H1 (cell line): ENCODE measurements at regions not wholly inside any gene's neighbourhood (a gene's known extent, or its start where the extent isn't known, plus 50 kb on each side); places are given as distances from the start of the nearest gene placed in this dataset.

Experiments used
- BCL11A ChIP-seq, 2 experiments: IDR thresholded peaks; one replicate each; pipeline ENCODE4 v1.6.1; 2011; ENCODE audit warnings: low read depth in 2 of 2, low read length in 2 of 2, mild to moderate bottlenecking in 2 of 2
- CTBP2 ChIP-seq: IDR thresholded peaks from 2 replicates; pipeline ENCODE4 v1.7.0; 2011; ENCODE audit warnings: borderline replicate concordance, mild to moderate bottlenecking, moderate library complexity, mixed read lengths, low read length; ENCODE audit not compliant: insufficient read depth, insufficient read length
- KDM1A ChIP-seq: fragments of 200-600, 300-600 bp; sonication (generic); IDR thresholded peaks from 2 replicates; pipeline ENCODE4 v1.7.1; 2016; ENCODE audit warnings: mild to moderate bottlenecking, low read length, borderline replicate concordance
- NRF1 ChIP-seq: IDR thresholded peaks from 2 replicates; pipeline ENCODE4 v1.6.1; 2011; ENCODE audit warnings: mild to moderate bottlenecking, low read depth, low read length, improper control_type of control experiment
- SAP30 ChIP-seq: fragments of 300-600 bp; sonication (generic); IDR thresholded peaks from 2 replicates; pipeline ENCODE4 v1.7.1; 2012; ENCODE audit warnings: low read length, moderate library complexity, mild to moderate bottlenecking, inconsistent platforms; ENCODE audit not compliant: insufficient read depth, insufficient replicate concordance
- TF ChIP-seq, protein P1 (sequence below): fragments of 300-600 bp; sonication (generic); IDR thresholded peaks from 2 replicates; pipeline ENCODE4 v1.7.1; 2012; ENCODE audit warnings: low read length, moderate library complexity, mild to moderate bottlenecking, inconsistent platforms; ENCODE audit not compliant: insufficient replicate concordance

DNA sequence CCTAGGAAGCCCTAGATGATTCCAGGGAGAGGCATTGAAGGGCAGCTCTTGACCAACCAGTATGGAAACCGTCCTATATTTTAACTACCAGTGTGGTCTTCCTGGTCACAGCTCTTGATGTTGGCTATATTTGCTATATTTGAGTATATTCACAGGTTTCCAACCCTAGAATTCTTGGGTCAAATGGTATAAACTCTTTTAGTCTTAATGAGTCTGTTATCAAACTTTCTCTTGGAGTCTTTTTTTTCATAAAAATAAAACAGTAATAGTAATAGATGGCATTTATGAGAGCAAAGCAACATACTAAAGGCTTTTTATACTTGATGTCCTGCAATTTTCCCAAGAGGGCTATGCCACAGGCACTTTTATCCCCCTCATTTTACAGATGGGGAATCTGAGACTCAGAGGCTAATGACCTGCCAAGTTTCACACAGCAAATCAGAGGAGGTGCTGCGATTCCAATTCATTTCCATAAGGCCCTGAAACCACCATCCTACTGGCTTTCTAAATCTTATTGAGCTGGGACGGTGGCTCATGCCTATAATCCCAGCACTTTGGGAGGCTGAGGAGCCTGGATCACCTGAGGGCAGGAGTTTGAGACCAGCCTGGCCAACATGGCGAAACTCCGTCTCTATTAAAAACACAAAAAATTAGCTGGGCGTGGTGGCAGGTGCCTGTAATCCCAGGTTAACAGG lies 217.2 kb upstream of the ZNF217 start (continued):
- TF ChIP-seq NRF1: no peak
- no peak for TF ChIP-seq KDM1A
- TF ChIP-seq BCL11A (IDR thresholded peaks at IDR 0.05; ENCODE audit: low read depth in 2 of 2, low read length in 2 of 2): no peak
- TF ChIP-seq, protein P1, sequence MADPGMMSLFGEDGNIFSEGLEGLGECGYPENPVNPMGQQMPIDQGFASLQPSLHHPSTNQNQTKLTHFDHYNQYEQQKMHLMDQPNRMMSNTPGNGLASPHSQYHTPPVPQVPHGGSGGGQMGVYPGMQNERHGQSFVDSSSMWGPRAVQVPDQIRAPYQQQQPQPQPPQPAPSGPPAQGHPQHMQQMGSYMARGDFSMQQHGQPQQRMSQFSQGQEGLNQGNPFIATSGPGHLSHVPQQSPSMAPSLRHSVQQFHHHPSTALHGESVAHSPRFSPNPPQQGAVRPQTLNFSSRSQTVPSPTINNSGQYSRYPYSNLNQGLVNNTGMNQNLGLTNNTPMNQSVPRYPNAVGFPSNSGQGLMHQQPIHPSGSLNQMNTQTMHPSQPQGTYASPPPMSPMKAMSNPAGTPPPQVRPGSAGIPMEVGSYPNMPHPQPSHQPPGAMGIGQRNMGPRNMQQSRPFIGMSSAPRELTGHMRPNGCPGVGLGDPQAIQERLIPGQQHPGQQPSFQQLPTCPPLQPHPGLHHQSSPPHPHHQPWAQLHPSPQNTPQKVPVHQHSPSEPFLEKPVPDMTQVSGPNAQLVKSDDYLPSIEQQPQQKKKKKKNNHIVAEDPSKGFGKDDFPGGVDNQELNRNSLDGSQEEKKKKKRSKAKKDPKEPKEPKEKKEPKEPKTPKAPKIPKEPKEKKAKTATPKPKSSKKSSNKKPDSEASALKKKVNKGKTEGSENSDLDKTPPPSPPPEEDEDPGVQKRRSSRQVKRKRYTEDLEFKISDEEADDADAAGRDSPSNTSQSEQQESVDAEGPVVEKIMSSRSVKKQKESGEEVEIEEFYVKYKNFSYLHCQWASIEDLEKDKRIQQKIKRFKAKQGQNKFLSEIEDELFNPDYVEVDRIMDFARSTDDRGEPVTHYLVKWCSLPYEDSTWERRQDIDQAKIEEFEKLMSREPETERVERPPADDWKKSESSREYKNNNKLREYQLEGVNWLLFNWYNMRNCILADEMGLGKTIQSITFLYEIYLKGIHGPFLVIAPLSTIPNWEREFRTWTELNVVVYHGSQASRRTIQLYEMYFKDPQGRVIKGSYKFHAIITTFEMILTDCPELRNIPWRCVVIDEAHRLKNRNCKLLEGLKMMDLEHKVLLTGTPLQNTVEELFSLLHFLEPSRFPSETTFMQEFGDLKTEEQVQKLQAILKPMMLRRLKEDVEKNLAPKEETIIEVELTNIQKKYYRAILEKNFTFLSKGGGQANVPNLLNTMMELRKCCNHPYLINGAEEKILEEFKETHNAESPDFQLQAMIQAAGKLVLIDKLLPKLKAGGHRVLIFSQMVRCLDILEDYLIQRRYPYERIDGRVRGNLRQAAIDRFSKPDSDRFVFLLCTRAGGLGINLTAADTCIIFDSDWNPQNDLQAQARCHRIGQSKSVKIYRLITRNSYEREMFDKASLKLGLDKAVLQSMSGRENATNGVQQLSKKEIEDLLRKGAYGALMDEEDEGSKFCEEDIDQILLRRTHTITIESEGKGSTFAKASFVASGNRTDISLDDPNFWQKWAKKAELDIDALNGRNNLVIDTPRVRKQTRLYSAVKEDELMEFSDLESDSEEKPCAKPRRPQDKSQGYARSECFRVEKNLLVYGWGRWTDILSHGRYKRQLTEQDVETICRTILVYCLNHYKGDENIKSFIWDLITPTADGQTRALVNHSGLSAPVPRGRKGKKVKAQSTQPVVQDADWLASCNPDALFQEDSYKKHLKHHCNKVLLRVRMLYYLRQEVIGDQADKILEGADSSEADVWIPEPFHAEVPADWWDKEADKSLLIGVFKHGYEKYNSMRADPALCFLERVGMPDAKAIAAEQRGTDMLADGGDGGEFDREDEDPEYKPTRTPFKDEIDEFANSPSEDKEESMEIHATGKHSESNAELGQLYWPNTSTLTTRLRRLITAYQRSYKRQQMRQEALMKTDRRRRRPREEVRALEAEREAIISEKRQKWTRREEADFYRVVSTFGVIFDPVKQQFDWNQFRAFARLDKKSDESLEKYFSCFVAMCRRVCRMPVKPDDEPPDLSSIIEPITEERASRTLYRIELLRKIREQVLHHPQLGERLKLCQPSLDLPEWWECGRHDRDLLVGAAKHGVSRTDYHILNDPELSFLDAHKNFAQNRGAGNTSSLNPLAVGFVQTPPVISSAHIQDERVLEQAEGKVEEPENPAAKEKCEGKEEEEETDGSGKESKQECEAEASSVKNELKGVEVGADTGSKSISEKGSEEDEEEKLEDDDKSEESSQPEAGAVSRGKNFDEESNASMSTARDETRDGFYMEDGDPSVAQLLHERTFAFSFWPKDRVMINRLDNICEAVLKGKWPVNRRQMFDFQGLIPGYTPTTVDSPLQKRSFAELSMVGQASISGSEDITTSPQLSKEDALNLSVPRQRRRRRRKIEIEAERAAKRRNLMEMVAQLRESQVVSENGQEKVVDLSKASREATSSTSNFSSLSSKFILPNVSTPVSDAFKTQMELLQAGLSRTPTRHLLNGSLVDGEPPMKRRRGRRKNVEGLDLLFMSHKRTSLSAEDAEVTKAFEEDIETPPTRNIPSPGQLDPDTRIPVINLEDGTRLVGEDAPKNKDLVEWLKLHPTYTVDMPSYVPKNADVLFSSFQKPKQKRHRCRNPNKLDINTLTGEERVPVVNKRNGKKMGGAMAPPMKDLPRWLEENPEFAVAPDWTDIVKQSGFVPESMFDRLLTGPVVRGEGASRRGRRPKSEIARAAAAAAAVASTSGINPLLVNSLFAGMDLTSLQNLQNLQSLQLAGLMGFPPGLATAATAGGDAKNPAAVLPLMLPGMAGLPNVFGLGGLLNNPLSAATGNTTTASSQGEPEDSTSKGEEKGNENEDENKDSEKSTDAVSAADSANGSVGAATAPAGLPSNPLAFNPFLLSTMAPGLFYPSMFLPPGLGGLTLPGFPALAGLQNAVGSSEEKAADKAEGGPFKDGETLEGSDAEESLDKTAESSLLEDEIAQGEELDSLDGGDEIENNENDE: no peak
- no peak for TF ChIP-seq CTBP2
- no peak for TF ChIP-seq SAP30
- TF ChIP-seq, all 59 proteins: peak for 0
